PC-3 (cell line): ENCODE measurements at regions not wholly inside any gene's neighbourhood (a gene's known extent, or its start where the extent isn't known, plus 50 kb on each side); places are given as distances from the start of the nearest gene placed in this dataset.

Experiments used
- ATAC-seq: fragments of 200-7000 bp; cut with Tn5 transposase; 2 replicates; pipeline ENCODE4 v1.9.1; 2020; ENCODE audit warnings: mild to moderate bottlenecking, moderate library complexity
- BruUV-seq: library from RNA; stranded (reverse); fragments of 400-500 nt; replicated peaks from 2 replicates; lab custom pipeline; 2021; lab: Mats Ljungman, UMichigan
- CTCF ChIA-PET: fragments of 300-600 bp; sonication (Branson Sonifier 250); formaldehyde crosslinking; loops from one replicate; lab custom pipeline; 2022; ENCODE audit warnings: antibody characterized with exemption; lab: Charles Lee
- POLR2A ChIA-PET: fragments of 300-600 bp; sonication (Branson Sonifier 250); formaldehyde crosslinking; loops from one replicate; lab custom pipeline; 2022; ENCODE audit warnings: antibody characterized with exemption; ENCODE audit not compliant: unreplicated experiment; lab: Charles Lee
- DNase-seq: peaks from one replicate; pipeline ENCODE4 v3.0.0-alpha.2; 2015
- H2AFZ ChIP-seq: fragments of 300-600 bp; sonication (generic); 2 replicates; pipeline ENCODE4 v1.6.0; 2016; ENCODE audit warnings: antibody characterized with exemption, low read length
- H3F3A ChIP-seq: fragments of 300-600 bp; sonication (generic); one replicate; pipeline ENCODE4 v1.6.0; 2017; ENCODE audit warnings: antibody characterized with exemption, low read length, control low read depth, mild to moderate bottlenecking; ENCODE audit not compliant: unreplicated experiment
- H3K27ac ChIP-seq: fragments of 300-600 bp; sonication (generic); 2 replicates; pipeline ENCODE4 v1.5.1; 2016; ENCODE audit warnings: mild to moderate bottlenecking, low read length
- H3K27me3 ChIP-seq: fragments of 300-600 bp; sonication (generic); 2 replicates; pipeline ENCODE4 v1.6.1; 2016; ENCODE audit warnings: low read length, mixed read lengths
- H3K36me3 ChIP-seq: fragments of 300-600 bp; sonication (generic); 2 replicates; pipeline ENCODE4 v1.6.1; 2016; ENCODE audit warnings: low read depth, mixed run types, low read length, mixed read lengths
- H3K4me1 ChIP-seq: fragments of 300-600 bp; sonication (generic); 2 replicates; pipeline ENCODE4 v1.5.1; 2016; ENCODE audit warnings: low read length; ENCODE audit not compliant: insufficient read depth
- H3K4me2 ChIP-seq: fragments of 300-600 bp; sonication (generic); 2 replicates; pipeline ENCODE4 v1.6.0; 2016; ENCODE audit warnings: low read length
- H3K4me3 ChIP-seq: fragments of 300-600 bp; sonication (generic); 2 replicates; pipeline ENCODE4 v1.5.1; 2016; ENCODE audit warnings: mild to moderate bottlenecking, low read length, mixed read lengths
- H3K79me2 ChIP-seq: fragments of 300-600 bp; sonication (generic); 2 replicates; pipeline ENCODE4 v1.6.1; 2017; ENCODE audit warnings: low read length, mixed read lengths
- H3K9ac ChIP-seq: fragments of 300-600 bp; sonication (generic); 2 replicates; pipeline ENCODE4 v1.6.0; 2016; ENCODE audit warnings: mild to moderate bottlenecking, low read length
- H3K9me2 ChIP-seq: fragments of 300-600 bp; sonication (generic); replicated peaks from 2 replicates; pipeline ENCODE4 v1.6.1; 2016; ENCODE audit warnings: mixed run types, low read length, mixed read lengths
- H3K9me3 ChIP-seq: fragments of 300-600 bp; sonication (generic); 2 replicates; pipeline ENCODE4 v1.6.1; 2016; ENCODE audit warnings: low read length, mixed read lengths
- H4K20me1 ChIP-seq: fragments of 300-600 bp; sonication (generic); 2 replicates; pipeline ENCODE4 v1.6.1; 2016; ENCODE audit warnings: low read length, mixed read lengths
- CTCF ChIP-seq: fragments of 300-600 bp; sonication (generic); conservative IDR thresholded peaks from 2 replicates; pipeline ENCODE4 v1.5.1; 2017; ENCODE audit warnings: antibody characterized with exemption, low read depth, mild to moderate bottlenecking, low read length
- EZH2 ChIP-seq: fragments of 300-600 bp; sonication (generic); IDR thresholded peaks from one replicate; pipeline ENCODE4 v1.6.1; 2017; ENCODE audit warnings: antibody characterized with exemption, mild to moderate bottlenecking, low read length; ENCODE audit not compliant: unreplicated experiment
- EZH2phosphoT487 ChIP-seq: fragments of 300-600 bp; sonication (generic); IDR thresholded peaks from 2 replicates; pipeline ENCODE4 v1.6.1; 2018; ENCODE audit warnings: mild to moderate bottlenecking, antibody characterized with exemption, low read length, borderline replicate concordance
- intact Hi-C: fragments of 100-400 bp; cut with micrococcal nuclease; formaldehyde crosslinking; loops from 2 replicates; pipeline ENCODE4 v1.9.0; 2023

DNA sequence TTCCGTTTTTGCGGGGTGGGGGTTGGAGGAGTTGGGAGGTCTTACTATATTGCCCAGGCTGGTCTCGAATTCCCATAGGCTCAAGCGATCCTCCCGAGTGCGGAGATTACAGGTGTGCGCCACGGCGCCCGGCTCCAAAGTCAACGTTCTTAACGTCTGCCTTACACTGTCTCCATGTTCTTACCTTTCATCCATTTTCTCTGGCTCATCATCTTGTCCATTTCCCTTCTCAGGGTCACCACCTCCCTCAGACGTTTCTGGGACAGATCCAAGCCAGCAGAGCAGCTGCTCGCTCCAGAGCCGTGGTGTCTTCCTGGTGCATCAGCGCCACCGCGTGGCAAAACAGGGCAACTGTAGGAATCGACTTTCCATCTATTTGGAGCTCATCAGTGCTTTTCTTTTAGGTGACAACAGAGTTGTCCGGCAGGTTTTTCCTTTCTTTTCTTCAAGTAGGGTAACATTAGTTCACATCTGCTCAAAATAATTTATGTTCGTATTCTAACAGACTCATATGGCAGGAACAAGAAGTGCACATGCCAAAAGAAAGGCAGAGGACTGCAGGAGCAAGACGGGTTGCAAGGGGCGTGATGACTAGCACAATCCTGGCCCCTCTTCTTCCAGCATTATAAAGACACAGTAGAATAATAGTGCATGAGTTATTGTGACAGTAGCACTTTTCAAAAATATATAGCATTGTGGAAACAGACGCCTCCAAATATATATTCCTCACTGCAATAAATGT is 103.1 kb upstream of the ABCC4 start:
- peak; percentile 85 for DNase-seq
- CTCF ChIA-PET = interaction anchor here (0.6 to 2.1 kb wide), 13 partner anchors 9 to 774 kb away, joined by 3 to 33 read pairs (median 4); no protein-coding TSS in a partner anchor
- Histone ChIP-seq H3K9ac (no peak overlapping the region), H3K4me2 (peak overlapping the region; percentile 82), H3K27me3 (no peaks in the 10 kb centered on the region), H3K79me2 (no peaks in the 10 kb centered on the region), H4K20me1 (no peaks in the 10 kb centered on the region), H2AFZ (peak overlapping the region; percentile 77), H3K4me1 (no peaks in the 10 kb centered on the region), H3F3A (no peaks in the 10 kb centered on the region), H3K27ac (no peak overlapping the region), H3K9me2 (no peaks in the 10 kb centered on the region), H3K36me3 (no peaks in the 10 kb centered on the region), H3K9me3 (no peaks in the 10 kb centered on the region), H3K4me3 (peak overlapping the region; percentile 63)
- BruUV-seq = no TSS peak
- POLR2A ChIA-PET = no interaction called here
- intact Hi-C loops = loop anchor here (1.0 to 10.0 kb wide), 4 partner anchors 74 to 430 kb away; no protein-coding TSS in a partner anchor
- TF ChIP-seq CTCF = peak; percentile 90
- TF ChIP-seq EZH2phosphoT487 = no peak
- ATAC-seq = peak; percentile 83

DNA sequence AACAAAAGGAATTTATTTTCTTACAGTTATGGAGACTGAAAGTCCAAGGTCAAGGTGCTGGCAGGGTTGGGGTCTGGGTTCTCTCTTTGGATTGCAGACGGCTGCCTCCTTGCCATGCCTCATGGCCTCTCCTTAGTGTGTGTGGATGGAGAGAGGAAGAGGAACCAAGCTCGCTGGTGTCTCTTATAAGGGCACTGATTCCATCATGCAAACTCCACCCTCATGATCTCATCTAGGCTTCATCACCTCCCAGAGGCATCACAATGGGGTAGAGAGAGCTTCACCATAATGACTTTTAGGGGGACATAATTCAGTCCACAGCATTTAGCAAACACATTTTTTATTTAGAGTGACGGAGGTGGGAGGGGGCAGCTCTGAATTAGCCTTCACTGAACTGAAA is 104.9 kb upstream of the ABCC4 start:
- Histone ChIP-seq H3K9me2 (no peaks in the 10 kb centered on the region), H3K27me3 (no peaks in the 10 kb centered on the region), H2AFZ (no peak overlapping the region), H3K36me3 (no peaks in the 10 kb centered on the region), H3K4me1 (no peaks in the 10 kb centered on the region), H3K9ac (no peak overlapping the region), H3K27ac (no peak overlapping the region), H3K4me3 (no peak overlapping the region), H3K9me3 (no peaks in the 10 kb centered on the region), H3K4me2 (no peak overlapping the region), H3F3A (no peaks in the 10 kb centered on the region), H3K79me2 (no peaks in the 10 kb centered on the region), H4K20me1 (no peaks in the 10 kb centered on the region)
- intact Hi-C loops = loop anchor here (10.0 kb wide), 1 partner anchor 429 kb away; no protein-coding TSS in a partner anchor
- BruUV-seq = no TSS peak
- CTCF ChIA-PET = no interaction called here
- POLR2A ChIA-PET = no interaction called here
- no peak for TF ChIP-seq EZH2
- TF ChIP-seq CTCF = no peak
- TF ChIP-seq EZH2phosphoT487 = no peak
- ATAC-seq (no peak), DNase-seq (no peak)

- TF ChIP-seq CTCF (no peak), EZH2 (no peak), EZH2phosphoT487 (no peak)
- ATAC-seq (no peak), DNase-seq (no peak)
- no peak overlapping the region for H3K4me2 ChIP-seq
- no peaks in the 10 kb centered on the region for H3K9me3 ChIP-seq
- H3K4me3 ChIP-seq = no peak overlapping the region
- H3K27me3 ChIP-seq = no peaks in the 10 kb centered on the region
- intact Hi-C loops = no loop called here
- no peaks in the 10 kb centered on the region for H3K79me2 ChIP-seq
- H3K27ac ChIP-seq = no peak overlapping the region
- H4K20me1 ChIP-seq = no peaks in the 10 kb centered on the region
- H3K9me2 ChIP-seq = no peaks in the 10 kb centered on the region
- ChIA-PET POLR2A (no interaction called here), CTCF (no interaction called here)
- no peaks in the 10 kb centered on the region for H3K36me3 ChIP-seq
- BruUV-seq = no TSS peak
- H2AFZ ChIP-seq = no peak overlapping the region
- H3K4me1 ChIP-seq = no peaks in the 10 kb centered on the region
- H3F3A ChIP-seq = no peaks in the 10 kb centered on the region
- H3K9ac ChIP-seq = no peak overlapping the region
Observed at GRCh38 chr13:95411428-95412040, 110.3 kb upstream of the ABCC4 start.
